ENCODE measurements at regions not wholly inside any gene's neighbourhood (a gene's known extent, or its start where the extent isn't known, plus 50 kb on each side); places are given as distances from the start of the nearest gene placed in this dataset.

DNA sequence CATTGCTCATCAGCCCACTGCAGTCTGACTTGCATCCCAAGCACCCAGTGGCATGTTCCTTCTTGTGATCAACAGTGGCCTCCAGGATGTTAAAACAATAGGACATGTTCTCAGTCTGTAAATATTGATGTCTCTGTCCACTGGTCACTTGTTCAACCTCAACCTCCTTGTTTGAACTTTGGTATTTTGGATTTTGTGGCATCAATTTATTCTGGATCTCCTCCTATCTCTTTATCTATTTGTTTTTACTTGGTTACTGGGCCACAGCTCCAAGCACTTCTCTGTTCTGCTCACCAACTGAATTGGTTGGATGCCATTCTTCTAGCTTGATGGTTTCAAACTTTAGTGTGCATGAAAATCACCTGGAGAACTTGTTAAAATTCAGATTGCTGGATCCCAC, 1414.8 kb upstream of the CELF4 start:
- no peaks in the 10 kb centered on the region for H3K27me3 ChIP-seq
- Mint-ChIP-seq H3K9me3 (peaks cover 4% of the 10 kb centered on the region), H3K27ac (no peak overlapping the region), H3K4me3 (no peak overlapping the region), H3K4me1 (no peaks in the 10 kb centered on the region), H3K27me3 (ENCODE audit: insufficient read depth, low read depth) (peaks cover 4% of the 10 kb centered on the region), H3K36me3 (no peaks in the 10 kb centered on the region)
- no peak for DNase-seq (ENCODE audit: low spot score)
- no peak overlapping the region for H3K27ac ChIP-seq
- H3K9ac ChIP-seq = no peak overlapping the region
- no peaks in the 10 kb centered on the region for H4K20me1 ChIP-seq (ENCODE audit: low read depth)
- H3K4me3 ChIP-seq = no peak overlapping the region
- H3F3A ChIP-seq (ENCODE audit: low read depth) = no peaks in the 10 kb centered on the region
- peak overlapping the region; percentile 31 for H2AFZ ChIP-seq (replicated peaks)
- no peaks in the 10 kb centered on the region for H3K36me3 ChIP-seq
- H3K79me2 ChIP-seq (ENCODE audit: low read depth) = no peaks in the 10 kb centered on the region
- H3K4me1 ChIP-seq = no peaks in the 10 kb centered on the region
- no peaks in the 10 kb centered on the region for H3K9me3 ChIP-seq (ENCODE audit: low read depth)
- TF ChIP-seq EZH2 (IDR thresholded peaks at IDR 0.05) (no peak), CTCF (IDR thresholded peaks at IDR 0.05) (no peak), EZH2phosphoT487 (IDR thresholded peaks at IDR 0.05) (no peak)
- H3K4me2 ChIP-seq = no peak overlapping the region

DNA sequence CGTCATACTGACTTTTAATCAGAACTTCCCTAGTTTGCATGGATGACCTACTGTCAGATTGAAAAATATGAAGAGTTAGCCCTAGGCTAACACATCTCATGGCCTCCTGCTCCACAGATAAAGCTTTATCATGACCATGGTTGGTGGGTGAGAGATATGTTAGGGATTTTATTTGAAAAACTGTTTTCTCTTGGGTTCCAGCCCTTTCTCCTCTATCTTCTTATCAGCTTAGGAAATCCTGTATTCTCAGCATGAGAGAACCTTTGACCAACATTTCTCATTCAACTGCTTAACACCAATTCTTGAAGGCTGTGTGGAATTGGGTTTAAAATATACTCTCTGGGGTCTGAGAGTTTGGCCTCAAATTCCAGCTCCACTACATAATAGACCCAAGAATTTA, 1407.0 kb upstream of the CELF4 start:
- no peak for TF ChIP-seq EZH2phosphoT487 (IDR thresholded peaks at IDR 0.05)
- no peak for TF ChIP-seq CTCF (IDR thresholded peaks at IDR 0.05)
- TF ChIP-seq EZH2 (IDR thresholded peaks at IDR 0.05) = no peak
- H4K20me1 ChIP-seq (ENCODE audit: low read depth) = no peaks in the 10 kb centered on the region
- no peak for DNase-seq (ENCODE audit: low spot score)
- no peak overlapping the region for H3K4me3 Mint-ChIP-seq
- H2AFZ ChIP-seq (replicated peaks) = no peak overlapping the region
- H3K9ac ChIP-seq = no peak overlapping the region
- H3K27ac Mint-ChIP-seq = no peak overlapping the region
- no peak overlapping the region for H3K27ac ChIP-seq
- H3K36me3 Mint-ChIP-seq = no peaks in the 10 kb centered on the region
- H3K4me1 ChIP-seq = no peaks in the 10 kb centered on the region
- H3K79me2 ChIP-seq (ENCODE audit: low read depth) = no peaks in the 10 kb centered on the region
- H3K9me3 ChIP-seq (ENCODE audit: low read depth) = no peaks in the 10 kb centered on the region
- H3K4me3 ChIP-seq = no peak overlapping the region
- H3K9me3 Mint-ChIP-seq = no peaks in the 10 kb centered on the region
- H3K27me3 ChIP-seq = no peaks in the 10 kb centered on the region
- no peak overlapping the region for H3K4me2 ChIP-seq
- no peaks in the 10 kb centered on the region for H3K4me1 Mint-ChIP-seq
- H3K36me3 ChIP-seq = no peaks in the 10 kb centered on the region
- no peaks in the 10 kb centered on the region for H3K27me3 Mint-ChIP-seq (ENCODE audit: insufficient read depth, low read depth)
- H3F3A ChIP-seq (ENCODE audit: low read depth) = no peaks in the 10 kb centered on the region

GRCh38 chr18:38971881-38972280, 1406.3 kb upstream of the CELF4 start:
- Histone ChIP-seq H3K4me1 (no peaks in the 10 kb centered on the region), H3F3A (ENCODE audit: low read depth) (no peaks in the 10 kb centered on the region), H3K36me3 (no peaks in the 10 kb centered on the region), H3K4me2 (no peak overlapping the region), H2AFZ (replicated peaks) (no peak overlapping the region), H3K27me3 (no peaks in the 10 kb centered on the region), H3K4me3 (no peak overlapping the region), H3K9me3 (ENCODE audit: low read depth) (no peaks in the 10 kb centered on the region), H3K9ac (no peak overlapping the region), H3K79me2 (ENCODE audit: low read depth) (no peaks in the 10 kb centered on the region), H3K27ac (no peak overlapping the region), H4K20me1 (ENCODE audit: low read depth) (no peaks in the 10 kb centered on the region)
- Mint-ChIP-seq H3K4me3 (no peak overlapping the region), H3K27ac (no peak overlapping the region), H3K36me3 (no peaks in the 10 kb centered on the region), H3K27me3 (ENCODE audit: insufficient read depth, low read depth) (no peaks in the 10 kb centered on the region), H3K4me1 (no peaks in the 10 kb centered on the region), H3K9me3 (no peaks in the 10 kb centered on the region)
- TF ChIP-seq EZH2 (IDR thresholded peaks at IDR 0.05) = no peak
- no peak for TF ChIP-seq CTCF (IDR thresholded peaks at IDR 0.05)
- no peak for DNase-seq (ENCODE audit: low spot score)

- Histone ChIP-seq H3K79me2 (ENCODE audit: low read depth) (no peaks in the 10 kb centered on the region), H3K9me3 (ENCODE audit: low read depth) (no peaks in the 10 kb centered on the region), H3K4me2 (no peak overlapping the region), H4K20me1 (ENCODE audit: low read depth) (no peaks in the 10 kb centered on the region), H3K36me3 (no peaks in the 10 kb centered on the region), H3K27ac (no peak overlapping the region), H3K4me1 (peaks cover 8% of the 10 kb centered on the region), H3F3A (ENCODE audit: low read depth) (no peaks in the 10 kb centered on the region), H3K9ac (no peak overlapping the region), H3K27me3 (no peaks in the 10 kb centered on the region), H3K4me3 (no peak overlapping the region), H2AFZ (replicated peaks) (no peak overlapping the region)
- DNase-seq (ENCODE audit: low spot score) = no peak
- no peak overlapping the region for H3K27ac Mint-ChIP-seq
- H3K27me3 Mint-ChIP-seq (ENCODE audit: insufficient read depth, low read depth) = no peaks in the 10 kb centered on the region
- no peaks in the 10 kb centered on the region for H3K36me3 Mint-ChIP-seq
- no peak overlapping the region for H3K4me3 Mint-ChIP-seq
- H3K4me1 Mint-ChIP-seq = peaks cover 6% of the 10 kb centered on the region
- no peaks in the 10 kb centered on the region for H3K9me3 Mint-ChIP-seq
- TF ChIP-seq EZH2 (IDR thresholded peaks at IDR 0.05) (no peak), EZH2phosphoT487 (IDR thresholded peaks at IDR 0.05) (no peak), CTCF (IDR thresholded peaks at IDR 0.05) (no peak)
Observed at GRCh38 chr18:38966841-38967240, 1401.2 kb upstream of the CELF4 start.
